ENCODE measurements at regions not wholly inside any gene's neighbourhood (a gene's known extent, or its start where the extent isn't known, plus 50 kb on each side); places are given as distances from the start of the nearest gene placed in this dataset.
"Not testable (repeated sequence)": the region's sequence is repeated elsewhere in the genome, so short reads cannot be mapped to it uniquely, and the experiment has no call there.

- DNase-seq, result no peak
Observed at GRCh38 chr1:168826269-168826668, 97.3 kb upstream of the DPT start.

- DNase-seq, result no peak
Observed at GRCh38 chr1:168827557-168827956, 98.6 kb upstream of the DPT start.

DNA sequence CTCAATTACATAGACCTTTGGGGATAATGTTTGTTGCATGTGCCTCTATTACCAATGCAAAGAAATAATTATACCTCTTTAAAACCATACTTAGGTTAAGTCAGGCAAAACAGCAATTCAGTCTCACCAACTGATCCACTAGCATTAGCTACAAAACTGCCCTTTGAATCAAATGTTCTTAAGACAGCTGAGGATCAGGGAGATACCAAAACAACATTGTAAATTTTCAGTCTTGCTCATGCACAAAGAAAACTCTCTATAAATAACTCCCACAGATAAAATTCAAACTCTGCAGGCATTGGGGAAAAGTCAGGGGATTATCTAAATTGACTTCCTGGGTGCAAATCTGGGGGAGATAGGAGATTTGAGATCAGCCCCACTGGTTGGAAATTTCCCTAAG, 100.9 kb upstream of the DPT start:
- DNase-seq, result peak in 1 of 3 experiments; percentile 40

GRCh38 chr1:168830562-168830961, 101.6 kb upstream of the DPT start:
- no peak for DNase-seq

- no peak for DNase-seq
Observed at GRCh38 chr1:168832661-168833060, 103.7 kb upstream of the DPT start.

DNA sequence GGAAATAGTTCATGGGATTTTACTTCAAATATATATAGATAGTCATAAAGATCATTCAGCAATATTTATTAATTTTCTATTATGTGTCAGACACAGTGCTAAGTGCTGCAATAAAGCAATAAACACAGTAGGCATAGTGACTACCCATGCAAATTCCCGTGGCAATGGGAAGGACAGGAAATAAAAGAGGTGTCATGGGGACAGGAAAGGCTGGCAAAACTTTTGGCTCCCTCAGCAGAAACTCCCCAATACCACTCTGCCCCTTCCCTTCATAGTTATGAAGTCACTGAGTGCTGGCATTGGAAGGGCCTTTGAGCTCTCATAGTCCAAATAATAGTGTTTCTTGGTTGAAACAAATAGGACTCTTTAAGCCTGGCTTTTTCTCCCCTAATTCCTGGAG, 104.4 kb upstream of the DPT start:
- no peak for DNase-seq

DNA sequence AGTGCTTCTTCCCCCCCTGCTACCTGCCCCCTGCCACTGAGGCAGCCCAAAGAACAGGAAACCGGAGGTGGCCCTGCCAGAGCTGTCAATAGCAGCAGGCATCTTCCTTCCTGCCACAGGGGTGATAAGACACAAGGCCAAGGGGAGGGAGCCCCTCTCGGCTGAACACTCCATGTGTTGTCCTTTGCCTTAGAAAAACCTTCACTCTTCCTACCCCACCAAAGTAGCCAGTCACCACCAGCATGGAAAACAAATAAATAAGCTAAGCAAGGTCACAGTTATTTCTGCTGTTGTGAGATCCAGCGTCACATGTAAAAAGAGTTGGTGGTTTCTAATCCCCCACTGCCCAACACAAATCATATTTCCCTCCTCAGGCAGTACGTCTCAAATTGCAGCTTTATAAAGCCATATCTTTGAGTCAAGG, 104.8 kb upstream of the DPT start:
- no peak for DNase-seq

DNA sequence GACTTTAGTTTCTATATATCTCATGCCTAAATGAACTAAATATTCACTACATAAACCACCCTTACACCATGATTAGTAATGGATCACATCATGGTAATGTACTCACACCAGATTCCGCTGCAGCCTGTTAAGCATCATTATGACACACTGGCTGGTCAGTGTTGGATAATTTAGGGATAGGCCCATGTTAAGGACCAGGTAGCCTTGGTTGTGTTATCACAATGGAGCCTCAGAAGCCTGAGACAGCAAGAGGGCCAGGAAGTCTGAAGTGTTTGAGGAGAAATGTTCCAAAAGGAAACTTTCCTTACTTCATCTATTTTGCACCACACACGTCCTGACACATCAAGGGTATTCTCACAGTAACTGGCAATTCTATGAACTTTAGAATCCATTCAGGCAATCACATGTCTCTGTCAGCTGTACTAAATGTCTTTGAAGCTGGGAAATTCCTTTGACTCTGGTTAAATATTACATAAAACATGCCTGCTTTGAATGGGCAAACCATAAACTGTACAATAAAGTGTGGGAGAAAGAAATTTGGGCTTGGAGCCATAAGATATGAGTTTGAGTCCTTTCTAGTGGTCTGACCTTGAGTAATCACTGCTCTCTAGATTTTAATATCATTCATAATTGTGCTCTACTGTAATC, 105.3 kb upstream of the DPT start:
- DNase-seq, result no peak

DNA sequence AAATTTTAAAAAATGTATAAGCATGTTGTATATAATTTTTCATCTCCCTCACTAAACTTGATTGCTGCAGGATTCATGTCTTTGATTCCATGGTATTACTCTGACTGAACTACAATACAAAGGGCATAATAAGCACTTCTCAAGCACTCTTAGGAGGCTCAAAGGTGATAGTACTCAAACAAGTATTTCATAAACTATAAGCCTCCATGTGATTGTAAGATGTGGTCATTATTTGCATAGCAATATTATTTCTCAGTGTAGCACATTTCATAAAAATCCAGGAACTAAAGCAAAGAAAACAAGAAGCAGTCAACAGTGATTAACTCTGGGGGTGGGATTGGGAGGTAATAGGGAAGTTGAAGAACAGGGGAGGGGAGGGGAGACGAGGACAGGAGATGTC, 106.2 kb upstream of the DPT start:
- DNase-seq, result peak in 1 of 3 experiments; percentile 20

GRCh38 chr1:168835791-168836190, 106.8 kb upstream of the DPT start:
- DNase-seq, result no peak

- DNase-seq, result no peak
Observed at GRCh38 chr1:168836469-168836868, 107.5 kb upstream of the DPT start.

GRCh38 chr1:168837230-168837629, 108.2 kb upstream of the DPT start:
- not testable (repeated sequence) for DNase-seq

DNA sequence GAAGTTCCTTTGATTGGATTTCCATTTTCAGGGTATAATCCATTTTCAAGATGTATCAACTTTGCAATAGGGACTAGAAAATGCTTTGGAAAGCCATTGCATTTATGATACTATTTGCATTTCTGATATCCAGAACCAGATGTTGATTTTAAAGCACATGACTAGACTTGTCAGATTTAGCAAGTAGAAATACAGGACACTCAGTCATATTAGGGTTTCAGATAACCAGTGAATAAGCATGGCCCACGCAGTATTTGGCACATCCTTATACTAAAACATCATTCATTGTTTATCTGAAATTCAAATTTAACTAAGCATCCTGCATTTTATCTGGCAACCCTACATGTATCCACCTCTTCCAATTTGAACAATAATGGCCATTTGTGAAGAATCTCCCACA, 113.3 kb upstream of the DPT start:
- no peak for DNase-seq

DNA sequence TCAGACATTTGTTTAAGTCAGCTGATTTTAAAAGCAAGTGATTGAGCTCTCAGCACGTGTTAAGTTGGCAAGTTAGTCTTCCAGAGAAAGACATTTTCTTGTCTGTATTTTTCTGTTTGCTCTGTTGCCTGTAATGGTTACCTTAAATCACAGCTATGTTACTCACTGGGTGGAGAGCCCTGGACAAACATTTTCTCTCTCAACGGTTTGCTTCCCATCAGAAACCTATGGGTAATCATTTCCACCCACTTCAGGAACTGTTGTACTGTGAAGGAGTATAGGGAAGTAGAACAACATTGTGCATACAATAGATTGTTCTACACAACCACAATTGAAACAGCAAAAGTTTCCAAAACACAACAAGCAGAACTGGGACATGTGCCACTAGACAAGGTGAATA, 113.9 kb upstream of the DPT start:
- peak in 1 of 3 experiments; percentile 56 for DNase-seq

- DNase-seq, result no peak
Observed at GRCh38 chr1:168843401-168843800, 114.4 kb upstream of the DPT start.

- no peak for DNase-seq
Observed at GRCh38 chr1:168843950-168844349, 114.9 kb upstream of the DPT start.

DNA sequence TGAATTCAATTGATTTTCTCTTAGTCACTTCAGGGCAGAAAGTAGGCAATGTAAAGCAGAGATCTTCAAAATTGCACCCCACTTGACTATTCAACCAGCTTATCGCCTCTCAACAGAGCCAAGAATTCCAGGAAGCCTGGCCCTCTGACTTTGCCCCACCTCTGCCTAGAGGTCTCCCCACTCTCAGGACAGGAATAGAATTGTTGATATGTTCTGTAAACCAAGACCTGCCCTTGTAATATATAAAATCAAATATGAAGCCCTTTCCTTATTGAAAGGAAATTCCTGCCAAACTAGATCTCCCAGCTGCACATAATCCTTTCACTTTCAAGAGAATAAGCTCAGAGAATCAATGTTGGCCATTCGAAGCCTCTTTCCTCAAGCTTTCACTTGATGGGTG, 116.1 kb upstream of the DPT start:
- no peak for DNase-seq

- no peak for DNase-seq
Observed at GRCh38 chr1:168848051-168848450, 119.0 kb upstream of the DPT start.

DNA sequence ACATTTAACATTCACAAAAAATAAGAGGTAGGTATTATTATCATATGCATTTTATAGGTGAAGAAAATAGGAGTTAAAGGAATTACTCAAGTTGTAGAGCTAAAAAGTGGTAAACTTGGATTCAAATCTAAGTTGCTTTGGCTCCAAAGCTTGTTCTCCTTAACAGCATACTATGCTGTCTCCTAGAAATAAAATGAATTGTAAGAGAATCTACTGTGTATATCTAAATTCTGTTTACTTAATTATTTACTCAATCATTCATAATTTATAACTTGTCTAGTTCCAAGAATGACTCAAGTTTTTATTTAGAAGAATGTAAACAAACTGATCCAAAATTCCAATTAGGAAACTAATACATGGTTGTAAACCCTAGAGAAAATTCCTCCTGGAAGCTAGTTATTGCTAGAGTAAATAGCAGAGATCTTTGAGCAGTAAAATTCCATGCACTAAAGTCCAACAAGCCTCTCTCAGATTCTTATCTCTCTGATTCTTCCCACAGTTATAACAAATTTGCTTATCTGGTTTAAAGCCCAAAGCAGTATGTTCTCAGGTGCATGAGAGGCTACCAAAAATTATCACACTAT, 132.5 kb upstream of the DPT start:
- DNase-seq, result no peak

GRCh38 chr1:168863772-168864171, 134.8 kb upstream of the DPT start:
- no peak for DNase-seq

- no peak for DNase-seq
Observed at GRCh38 chr1:168864266-168864665, 135.3 kb upstream of the DPT start.

GRCh38 chr1:168865850-168866620, 137.0 kb upstream of the DPT start:
- no peak for DNase-seq

DNA sequence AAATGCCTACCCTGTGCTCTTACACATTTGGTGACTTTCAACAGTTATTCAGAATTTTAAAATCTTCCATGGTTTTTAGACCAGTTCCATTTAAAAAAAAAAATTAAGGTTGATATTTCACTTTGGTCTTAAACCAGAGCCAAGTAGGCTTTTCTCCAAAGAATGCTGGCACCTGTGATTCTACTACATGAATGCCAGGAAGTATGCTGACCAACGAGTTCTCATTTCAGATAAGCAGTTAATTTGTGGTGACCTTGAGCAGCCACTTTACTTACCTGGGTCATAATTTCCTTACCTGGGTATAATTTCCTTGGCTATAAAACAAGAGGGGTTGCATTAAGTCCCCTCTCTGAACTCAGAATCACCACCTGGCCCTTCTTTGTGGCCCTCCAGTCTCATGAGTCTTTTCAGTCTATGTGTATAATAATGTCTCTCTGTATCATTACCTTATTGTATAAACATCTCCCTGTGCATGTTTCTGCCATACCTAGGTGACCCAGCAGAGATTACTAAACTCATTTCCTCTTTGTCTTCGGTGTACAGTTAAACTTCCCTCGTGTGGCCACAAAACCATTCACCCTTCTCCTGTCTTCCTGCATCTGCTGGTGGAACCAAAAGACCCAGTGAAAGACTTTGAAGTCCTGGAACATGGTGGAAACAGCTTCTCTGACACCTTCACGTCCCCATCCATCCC, 139.1 kb upstream of the DPT start:
- no peak for DNase-seq

DNA sequence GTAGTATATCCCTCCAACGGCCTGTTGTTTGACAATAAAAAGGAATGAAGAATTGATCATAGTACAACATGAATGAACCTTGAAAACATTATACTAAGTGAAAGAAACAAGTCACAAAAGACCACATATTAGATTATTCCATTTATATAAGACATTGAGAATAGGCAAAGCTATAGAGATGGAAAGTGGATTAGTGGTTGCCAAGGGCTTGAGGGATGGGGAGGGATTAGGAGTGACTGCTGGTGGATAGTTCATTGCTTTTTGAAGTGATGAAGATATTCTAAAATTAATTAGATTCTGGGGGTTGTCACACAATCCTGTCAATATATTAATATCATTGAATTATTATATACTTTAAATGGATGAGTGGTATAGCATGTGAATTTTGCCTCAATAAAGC, 142.5 kb upstream of the DPT start:
- DNase-seq, result no peak
